ENCODE measurements at regions not wholly inside any gene's neighbourhood (a gene's known extent, or its start where the extent isn't known, plus 50 kb on each side); places are given as distances from the start of the nearest gene placed in this dataset.

GRCh38 chr16:51272420-51272819 lies 121.3 kb upstream of the SALL1 start:
- 78 to 86% (median 81%) methylated on average over 4 of the region's 4 CpGs for WGBS, 5 donors
- H3K4me3 ChIP-seq = no peak overlapping the region
- intact Hi-C loops (cut with DNase I; ENCODE audit: low total_unique reads) = no loop called here

GRCh38 chr16:51271156-51271701 lies 120.2 kb upstream of the SALL1 start:
- TF ChIP-seq POLR2A (IDR thresholded peaks at IDR 0.05) (no peak), POLR2AphosphoS5 (IDR thresholded peaks at IDR 0.05) (no peak), CTCF (IDR thresholded peaks at IDR 0.05 in 8 of 11, conservative IDR thresholded peaks at IDR 0.05 in 3 of 11) (no peak)
- 50 to 66% (median 57%) methylated on average over 5 of the region's 5 CpGs for WGBS, 5 donors
- H3K27me3 ChIP-seq (replicated peaks in 1 of 7) = no peaks in the 10 kb centered on the region
- no peak for DNase-seq
- no peak overlapping the region for H3K4me3 ChIP-seq
- no peaks in the 10 kb centered on the region for H3K4me1 ChIP-seq
- H3K36me3 ChIP-seq = no peaks in the 10 kb centered on the region
- H3K9me3 ChIP-seq = peaks cover 0 to 26% (median 0%) of the 10 kb centered on the region in 8 donors
- intact Hi-C loops (cut with DNase I; ENCODE audit: low total_unique reads) = no loop called here
- H3K27ac ChIP-seq = no peak overlapping the region

More at GRCh38 chr16:51272420-51272819, 121.3 kb upstream of the SALL1 start:
- no peaks in the 10 kb centered on the region for H3K27me3 ChIP-seq (replicated peaks in 1 of 7)
- H3K36me3 ChIP-seq = no peaks in the 10 kb centered on the region
- no peak overlapping the region for H3K27ac ChIP-seq
- no peak for TF ChIP-seq POLR2A (IDR thresholded peaks at IDR 0.05)
- TF ChIP-seq POLR2AphosphoS5 (IDR thresholded peaks at IDR 0.05) = no peak
- TF ChIP-seq CTCF (IDR thresholded peaks at IDR 0.05 in 8 of 11, conservative IDR thresholded peaks at IDR 0.05 in 3 of 11) = no peak
- H3K9me3 ChIP-seq = peaks cover 0 to 26% (median 0%) of the 10 kb centered on the region in 8 donors
- no peaks in the 10 kb centered on the region for H3K4me1 ChIP-seq
- DNase-seq = no peak

GRCh38 chr16:51268237-51268636 lies 117.2 kb upstream of the SALL1 start:
- peaks cover 0 to 52% (median 8%) of the 10 kb centered on the region in 8 donors for H3K9me3 ChIP-seq
- TF ChIP-seq CTCF (IDR thresholded peaks at IDR 0.05 in 8 of 11, conservative IDR thresholded peaks at IDR 0.05 in 3 of 11) = no peak
- no peak for TF ChIP-seq POLR2AphosphoS5 (IDR thresholded peaks at IDR 0.05)
- TF ChIP-seq POLR2A (IDR thresholded peaks at IDR 0.05) = no peak
- H3K4me3 ChIP-seq = no peak overlapping the region
- intact Hi-C loops (cut with DNase I; ENCODE audit: low total_unique reads) = no loop called here
- H3K4me1 ChIP-seq = no peaks in the 10 kb centered on the region
- H3K27me3 ChIP-seq (replicated peaks in 1 of 7) = no peaks in the 10 kb centered on the region
- H3K36me3 ChIP-seq = no peaks in the 10 kb centered on the region
- no peak for DNase-seq
- no peak overlapping the region for H3K27ac ChIP-seq
- 20 to 46% (median 40%) methylated on average over 4 of the region's 4 CpGs for WGBS, 5 donors

- TF ChIP-seq POLR2A (IDR thresholded peaks at IDR 0.05) (no peak), POLR2AphosphoS5 (IDR thresholded peaks at IDR 0.05) (no peak), CTCF (IDR thresholded peaks at IDR 0.05 in 8 of 11, conservative IDR thresholded peaks at IDR 0.05 in 3 of 11) (no peak)
- H3K27ac ChIP-seq = no peak overlapping the region
- no peaks in the 10 kb centered on the region for H3K36me3 ChIP-seq
- intact Hi-C loops (cut with DNase I; ENCODE audit: low total_unique reads) = no loop called here
- no peak for DNase-seq
- 50 to 61% (median 59%) methylated on average over 3 of the region's 3 CpGs for WGBS, 5 donors
- H3K4me1 ChIP-seq = no peaks in the 10 kb centered on the region
- no peaks in the 10 kb centered on the region for H3K27me3 ChIP-seq (replicated peaks in 1 of 7)
- H3K9me3 ChIP-seq = peaks cover 0 to 53% (median 8%) of the 10 kb centered on the region in 8 donors
- no peak overlapping the region for H3K4me3 ChIP-seq
Measured at GRCh38 chr16:51267681-51268080, 116.6 kb upstream of the SALL1 start.
